Stimulated activated CD4-positive, alpha-beta T cell treated with anti-CD3 and anti-CD28 coated beads, Interleukin-12 subunit alpha, Interleukin-12 subunit beta, amount 100 ng/mL, for 24 hours (primary cell): ENCODE measurements at regions not wholly inside any gene's neighbourhood (a gene's known extent, or its start where the extent isn't known, plus 50 kb on each side); places are given as distances from the start of the nearest gene placed in this dataset.
"Not testable (repeated sequence)": the region's sequence is repeated elsewhere in the genome, so short reads cannot be mapped to it uniquely, and the experiment has no call there.

Experiments
- DNase-seq, 2 experiments: peaks; one replicate each; pipeline ENCODE4 v3.0.0-alpha.2; 2020; ENCODE audit warnings: low read depth in 2 of 2

GRCh38 chr5:125085797-125086505 lies 339.5 kb upstream of the ZNF608 start:
- DNase-seq = no peak

- DNase-seq = no peak
These were observed 342.2 kb upstream of the ZNF608 start for GRCh38 chr5:125088522-125089105.

DNA sequence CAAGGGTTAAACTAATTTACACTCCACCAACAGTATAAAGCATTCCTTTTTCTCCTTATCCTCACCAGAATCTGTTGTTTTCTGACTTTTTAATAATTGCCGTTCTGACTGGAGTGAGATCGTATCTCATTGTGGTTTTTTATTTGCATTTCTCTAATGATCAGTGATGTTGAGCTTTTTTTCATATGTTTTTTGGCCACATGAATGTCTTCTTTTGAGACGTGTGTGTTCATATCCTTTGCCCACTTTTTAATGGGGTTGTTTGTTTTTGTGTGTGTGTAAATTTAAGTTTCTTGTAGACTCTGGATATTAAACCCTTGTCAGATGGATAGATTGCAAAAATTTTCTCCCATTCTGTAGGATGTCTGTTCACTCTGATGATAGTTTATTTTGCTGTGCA lies 345.7 kb upstream of the ZNF608 start:
- DNase-seq = not testable (repeated sequence)

- no peak for DNase-seq
These were observed 347.3 kb upstream of the ZNF608 start for GRCh38 chr5:125093776-125094175.

- DNase-seq = no peak
These were observed 353.9 kb upstream of the ZNF608 start for GRCh38 chr5:125100342-125100741.

DNA sequence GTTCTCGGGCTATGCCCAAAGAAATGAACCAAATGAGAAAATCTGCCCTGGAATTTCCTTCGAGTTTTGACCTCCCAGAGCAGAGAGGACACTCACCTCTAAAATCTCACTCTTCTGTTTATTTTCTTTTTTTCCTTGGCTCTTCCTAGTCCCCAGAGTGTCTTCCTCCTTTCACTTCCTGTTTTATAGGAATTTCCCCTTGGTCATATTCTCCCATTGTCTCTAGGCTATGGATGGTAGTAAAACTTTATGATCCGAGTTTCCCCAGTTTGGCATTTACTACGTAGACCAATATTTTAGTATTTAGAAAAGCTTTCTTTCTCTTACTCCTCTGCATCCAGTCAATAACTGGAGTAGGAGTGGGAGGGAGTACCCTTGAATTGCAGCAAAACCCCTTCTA lies 354.5 kb upstream of the ZNF608 start:
- no peak for DNase-seq

GRCh38 chr5:125103459-125103858 lies 357.0 kb upstream of the ZNF608 start:
- DNase-seq = no peak

DNA sequence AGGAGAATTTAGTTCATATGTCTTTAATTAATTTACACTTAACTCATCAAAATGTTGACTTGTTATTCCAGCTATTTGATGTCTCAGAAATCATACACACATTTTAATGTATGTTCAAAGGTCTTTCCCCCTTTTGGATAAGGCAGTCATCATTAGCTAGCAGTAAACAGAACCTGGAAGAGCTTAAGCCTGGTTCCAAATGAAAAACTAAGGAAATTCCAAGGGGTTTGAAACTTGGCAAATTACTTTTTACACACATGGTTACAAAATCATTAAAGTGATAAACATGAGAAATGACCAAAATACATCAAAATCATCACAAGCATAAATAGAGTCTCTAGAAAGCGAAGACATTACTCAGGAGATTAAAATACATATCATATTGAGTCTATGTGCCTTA lies 359.8 kb upstream of the ZNF608 start:
- DNase-seq = no peak

DNA sequence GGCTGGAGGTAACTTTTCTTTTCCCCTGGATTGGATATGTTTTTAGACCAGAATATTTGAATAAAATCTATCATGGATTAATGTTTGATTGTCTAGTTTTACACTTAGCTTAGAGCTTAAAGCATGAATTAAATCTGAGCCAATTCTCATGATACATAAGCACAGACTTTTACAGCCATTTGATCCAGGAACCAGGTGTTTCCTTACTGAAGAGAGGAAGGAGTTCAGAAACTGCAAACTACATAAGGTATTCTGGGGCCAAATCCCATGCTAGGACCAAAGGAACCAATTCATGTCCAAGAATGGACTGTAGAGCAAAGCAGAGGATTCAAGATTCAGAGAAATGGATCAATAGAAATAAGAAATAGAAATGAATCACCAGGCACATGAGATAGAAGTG lies 360.4 kb upstream of the ZNF608 start:
- DNase-seq = no peak

- DNase-seq = no peak
These were observed 362.9 kb upstream of the ZNF608 start for GRCh38 chr5:125109293-125109692.

- no peak for DNase-seq
These were observed 363.4 kb upstream of the ZNF608 start for GRCh38 chr5:125109816-125110215.

- no peak for DNase-seq
These were observed 365.8 kb upstream of the ZNF608 start for GRCh38 chr5:125112196-125112595.

DNA sequence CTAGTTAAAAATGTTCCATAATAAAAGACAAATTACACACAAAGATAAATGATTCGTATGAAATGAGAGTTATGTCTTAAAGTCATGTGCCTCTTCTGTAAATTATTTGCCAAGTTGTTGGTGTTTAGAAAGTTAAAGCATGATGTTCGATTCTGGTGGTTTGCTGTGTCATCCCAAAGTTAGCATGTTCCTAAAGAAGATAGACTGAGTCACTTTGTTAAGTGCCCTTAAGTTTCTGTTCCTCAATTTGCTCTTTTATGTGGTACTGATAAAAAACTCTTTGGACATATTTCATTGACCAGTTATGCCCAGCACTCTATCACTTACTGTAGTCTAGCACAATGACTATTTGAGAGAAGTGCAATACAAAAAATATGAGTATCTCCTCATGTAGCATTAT lies 366.9 kb upstream of the ZNF608 start:
- DNase-seq = no peak

DNA sequence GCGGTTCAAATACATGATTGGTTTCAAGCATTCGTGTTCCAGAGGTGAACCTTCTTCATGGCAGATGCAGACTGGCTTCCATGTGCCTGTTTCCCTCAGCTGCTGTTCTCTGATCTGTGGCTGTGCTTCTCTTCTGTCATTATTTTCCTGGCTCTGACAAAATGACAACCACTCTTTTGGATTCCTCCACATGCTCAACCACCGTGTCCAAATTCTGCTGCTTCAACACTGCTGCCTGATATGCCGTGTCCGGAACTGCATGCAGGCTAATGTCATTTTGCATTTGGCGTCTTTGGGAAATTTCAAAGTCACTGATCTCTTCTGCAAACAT lies 368.7 kb upstream of the ZNF608 start:
- DNase-seq = no peak

GRCh38 chr5:125117566-125117965 lies 371.1 kb upstream of the ZNF608 start:
- no peak for DNase-seq

GRCh38 chr5:125120012-125120411 lies 373.6 kb upstream of the ZNF608 start:
- DNase-seq = no peak

- no peak for DNase-seq
These were observed 378.8 kb upstream of the ZNF608 start for GRCh38 chr5:125125031-125125823.

DNA sequence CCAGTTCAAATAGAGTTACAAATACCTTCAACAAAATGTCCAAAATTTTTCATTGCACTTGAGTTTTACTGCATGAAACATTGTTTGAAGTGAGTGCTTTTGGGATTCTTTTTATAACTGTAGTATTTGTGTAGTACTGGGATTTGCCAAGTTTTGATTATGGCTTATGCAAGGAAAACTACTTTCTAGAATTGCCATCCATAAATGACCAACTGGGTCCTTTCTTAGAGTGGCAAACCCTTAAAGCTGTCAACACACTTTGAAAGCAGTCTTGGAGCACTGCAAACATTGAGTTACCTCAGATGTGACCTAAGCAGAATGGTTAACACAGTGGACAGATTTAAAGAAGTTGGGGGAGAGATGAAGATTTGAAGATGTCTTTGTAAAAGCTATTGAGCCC lies 379.6 kb upstream of the ZNF608 start:
- no peak for DNase-seq

DNA sequence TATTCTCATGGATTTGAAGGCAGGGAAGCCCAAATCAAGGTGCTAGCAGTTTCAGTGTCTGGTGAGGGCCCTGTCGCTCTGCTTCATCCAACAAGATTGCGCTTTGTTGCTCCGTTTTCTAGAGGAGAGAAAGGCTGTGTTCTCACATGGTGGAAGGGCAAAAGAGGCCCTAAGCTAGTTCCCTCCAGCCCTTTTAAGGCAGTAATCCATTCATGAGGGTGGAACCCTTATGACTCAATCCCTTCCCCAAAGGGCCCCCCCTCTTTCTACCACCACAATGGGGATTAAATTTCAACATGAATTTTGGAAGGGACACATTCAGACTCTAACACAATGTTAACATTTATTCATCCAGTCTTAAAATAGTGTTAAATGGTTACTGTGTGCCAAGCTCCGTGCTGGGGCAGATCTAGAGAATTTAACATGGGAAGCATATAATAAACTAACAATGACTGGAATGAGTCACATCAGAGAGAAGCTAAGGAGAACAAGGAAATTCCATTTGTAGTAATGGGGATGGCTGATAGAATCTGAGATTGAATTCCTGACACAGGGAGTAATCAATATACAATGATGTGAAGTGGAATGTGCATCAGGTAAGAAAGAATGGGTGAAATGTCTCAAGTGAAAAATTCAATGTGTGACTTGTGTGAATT lies 382.8 kb upstream of the ZNF608 start:
- DNase-seq = no peak

DNA sequence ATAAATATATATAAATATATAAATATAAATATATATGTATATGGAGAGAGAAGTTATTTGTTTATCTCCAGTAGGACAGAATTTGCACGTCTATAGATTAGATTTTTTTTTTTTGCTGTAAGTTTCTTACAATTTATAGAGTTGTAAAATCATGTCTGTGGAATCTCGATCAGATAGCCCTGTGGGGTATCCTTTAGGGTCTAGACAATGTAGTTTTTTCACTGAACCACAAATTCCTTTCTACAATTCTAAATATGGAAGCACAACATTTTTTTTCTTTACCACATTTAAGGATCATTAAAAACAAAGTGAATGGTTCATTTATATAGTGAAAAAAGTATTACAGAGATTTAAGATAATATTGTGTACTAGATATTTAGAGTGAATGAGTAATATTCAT lies 384.2 kb upstream of the ZNF608 start:
- DNase-seq = no peak

DNA sequence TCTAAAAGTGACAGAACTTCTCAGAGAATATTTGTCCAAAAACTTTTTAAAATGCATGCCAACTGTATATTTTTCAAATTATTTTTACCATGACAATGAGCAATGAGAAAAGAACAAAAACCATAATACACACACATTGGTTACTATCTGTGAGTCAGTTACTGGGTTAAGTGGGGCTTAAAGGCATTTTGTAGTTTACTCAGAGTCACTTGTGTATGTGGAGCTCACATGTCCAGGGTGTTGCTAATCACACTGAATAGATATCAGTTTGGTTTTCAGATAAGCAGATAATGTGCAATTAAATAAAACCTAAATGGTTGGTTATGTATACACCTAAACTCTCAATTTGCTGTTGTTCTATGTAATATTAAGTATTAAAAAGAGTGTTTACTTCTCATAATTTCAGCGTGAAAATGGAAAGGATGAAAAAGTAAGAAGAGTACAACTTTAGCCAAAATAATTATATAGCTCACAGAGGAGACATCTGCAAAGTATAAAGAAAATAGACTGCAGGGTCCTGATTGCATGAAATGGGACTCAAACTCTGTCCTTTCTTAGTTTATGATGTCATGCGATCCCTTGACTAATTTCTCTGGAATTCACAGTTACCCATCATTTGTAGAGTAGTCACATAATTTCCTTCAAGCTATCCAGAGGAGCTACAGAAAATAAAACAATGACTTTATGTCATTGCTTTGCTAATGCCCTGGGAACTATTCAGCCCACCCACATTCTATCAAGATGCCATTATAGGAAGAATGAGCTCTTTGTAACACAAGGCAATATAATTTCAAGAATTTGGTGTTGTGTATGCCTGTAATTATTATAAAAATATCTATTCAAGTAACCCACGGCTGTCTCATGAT lies 388.0 kb upstream of the ZNF608 start:
- no peak for DNase-seq

DNA sequence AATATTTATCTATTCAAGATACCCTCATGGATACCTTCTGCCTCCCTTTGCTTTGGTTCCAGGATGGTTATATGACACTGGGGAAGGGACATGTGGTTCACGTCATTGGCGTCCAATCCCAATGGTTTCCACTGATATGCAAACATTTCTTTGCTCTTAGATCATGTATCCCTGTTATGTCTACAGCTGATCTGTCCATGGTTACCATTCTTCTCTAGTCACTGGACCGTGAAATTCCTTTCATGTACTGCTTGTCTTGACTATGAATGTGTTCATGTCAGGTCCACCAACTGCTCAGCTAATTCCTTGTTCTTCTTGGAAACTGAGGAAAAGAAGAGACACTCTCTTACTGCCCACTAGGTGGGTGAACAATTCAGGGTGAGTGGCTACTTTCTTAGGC lies 391.1 kb upstream of the ZNF608 start:
- DNase-seq = no peak
